H54 (cell line): ENCODE measurements at regions not wholly inside any gene's neighbourhood (a gene's known extent, or its start where the extent isn't known, plus 50 kb on each side); places are given as distances from the start of the nearest gene placed in this dataset.

ENCODE experiments used
- DNase-seq: peaks from one replicate; pipeline ENCODE4 v3.0.0; 2011; ENCODE audit warnings: low spot score, mixed read lengths; ENCODE audit not compliant: insufficient read length
- FAIRE-seq: peaks from 3 replicates; lab custom pipeline; 2011; peaks lifted over from hg19 to GRCh38; lab: Jason Lieb, UNC
- POLR2A ChIP-seq: IDR thresholded peaks from 2 replicates; pipeline ENCODE4 v1.6.1; 2011; ENCODE audit warnings: low read depth, mild to moderate bottlenecking, low read length

- TF ChIP-seq POLR2A, result no peak
- no peak for DNase-seq
- FAIRE-seq, result no peak
Measured at GRCh38 chr15:69940441-69941300, 157.0 kb downstream of the TLE3 start.

GRCh38 chr15:69941301-69941605, 156.5 kb downstream of the TLE3 start:
- DNase-seq (no peak), FAIRE-seq (no peak)
- TF ChIP-seq POLR2A, result no peak

- FAIRE-seq (no peak), DNase-seq (no peak)
- no peak for TF ChIP-seq POLR2A
Measured at GRCh38 chr15:69941706-69942495, 155.8 kb downstream of the TLE3 start.

GRCh38 chr15:69943637-69944036, 154.1 kb downstream of the TLE3 start:
- FAIRE-seq (no peak), DNase-seq (no peak)
- TF ChIP-seq POLR2A, result no peak

- FAIRE-seq (no peak), DNase-seq (no peak)
- TF ChIP-seq POLR2A, result no peak
Measured at GRCh38 chr15:69945729-69946128, 152.0 kb downstream of the TLE3 start.

- FAIRE-seq (no peak), DNase-seq (no peak)
- no peak for TF ChIP-seq POLR2A
Measured at GRCh38 chr15:69946870-69947269, 150.8 kb downstream of the TLE3 start.

- FAIRE-seq (no peak), DNase-seq (no peak)
- TF ChIP-seq POLR2A, result no peak
Measured at GRCh38 chr15:69947394-69947793, 150.3 kb downstream of the TLE3 start.

GRCh38 chr15:69949485-69949884, 148.2 kb downstream of the TLE3 start:
- DNase-seq, result no peak

GRCh38 chr15:69951256-69951897, 146.3 kb downstream of the TLE3 start:
- FAIRE-seq (no peak), DNase-seq (no peak)
- no peak for TF ChIP-seq POLR2A

More at GRCh38 chr15:69949485-69949884, 148.2 kb downstream of the TLE3 start:
- FAIRE-seq, result no peak
- no peak for TF ChIP-seq POLR2A

GRCh38 chr15:69951898-69952555, 145.7 kb downstream of the TLE3 start:
- no peak for TF ChIP-seq POLR2A
- no peak for FAIRE-seq
- no peak for DNase-seq

- FAIRE-seq (no peak), DNase-seq (no peak)
- no peak for TF ChIP-seq POLR2A
Measured at GRCh38 chr15:69953051-69953450, 144.7 kb downstream of the TLE3 start.

- DNase-seq (no peak), FAIRE-seq (no peak)
- TF ChIP-seq POLR2A, result no peak
Measured at GRCh38 chr15:69953816-69954215, 143.9 kb downstream of the TLE3 start.

GRCh38 chr15:69954666-69955065, 143.1 kb downstream of the TLE3 start:
- no peak for TF ChIP-seq POLR2A
- FAIRE-seq (no peak), DNase-seq (no peak)
